ENCODE measurements at regions not wholly inside any gene's neighbourhood (a gene's known extent, or its start where the extent isn't known, plus 50 kb on each side); places are given as distances from the start of the nearest gene placed in this dataset.

GRCh38 chr2:62413116-62413663, 92.8 kb downstream of the TMEM17 start:
- TF ChIP-seq CTCF (IDR thresholded peaks at IDR 0.05; ENCODE audit: poor library complexity, severe bottlenecking) (no peak), EP300 (conservative IDR thresholded peaks at IDR 0.05; ENCODE audit: poor library complexity, severe bottlenecking) (no peak), RAD21 (conservative IDR thresholded peaks at IDR 0.05) (no peak), REST (IDR thresholded peaks at IDR 0.05; ENCODE audit: borderline replicate concordance) (no peak), EZH2 (IDR thresholded peaks at IDR 0.05; ENCODE audit: borderline replicate concordance, insufficient read depth, low read length, poor library complexity, severe bottlenecking) (no peak)
